Smooth muscle cell (in vitro differentiated cells): ENCODE measurements at regions not wholly inside any gene's neighbourhood (a gene's known extent, or its start where the extent isn't known, plus 50 kb on each side); places are given as distances from the start of the nearest gene placed in this dataset.

Source experiments
- DNase-seq: peaks from one replicate; lab custom pipeline; 2025; ENCODE audit not compliant: unreplicated experiment; lab: John Stamatoyannopoulos, UW
- H2AFZ ChIP-seq: fragments of 200-600 bp; sonication (generic); 2 replicates; pipeline ENCODE4 v1.6.0; 2016; ENCODE audit warnings: antibody characterized with exemption, low read depth, mild to moderate bottlenecking
- H3F3A ChIP-seq: fragments of 200-600 bp; sonication (generic); 2 replicates; pipeline ENCODE4 v1.6.0; 2017; ENCODE audit warnings: antibody characterized with exemption, low read depth
- H3K27ac ChIP-seq: fragments of 200-600 bp; sonication (generic); 2 replicates; pipeline ENCODE4 v1.5.1; 2016; ENCODE audit warnings: low read depth, mild to moderate bottlenecking
- H3K27me3 ChIP-seq: fragments of 200-600 bp; sonication (generic); 2 replicates; pipeline ENCODE4 v1.6.1; 2016; ENCODE audit warnings: low read depth, mild to moderate bottlenecking
- H3K36me3 ChIP-seq: fragments of 200-600 bp; sonication (generic); 2 replicates; pipeline ENCODE4 v1.5.1; 2016; ENCODE audit warnings: low read depth
- H3K4me1 ChIP-seq: fragments of 200-600 bp; sonication (generic); 2 replicates; pipeline ENCODE4 v1.5.1; 2016; ENCODE audit warnings: low read depth
- H3K4me2 ChIP-seq: fragments of 200-600 bp; sonication (generic); 2 replicates; pipeline ENCODE4 v1.6.0; 2016; ENCODE audit warnings: mild to moderate bottlenecking
- H3K4me3 ChIP-seq: fragments of 200-600 bp; sonication (generic); 2 replicates; pipeline ENCODE4 v1.5.1; 2016; ENCODE audit warnings: mild to moderate bottlenecking
- H3K79me2 ChIP-seq: fragments of 200-600 bp; sonication (generic); 2 replicates; pipeline ENCODE4 v1.6.0; 2016; ENCODE audit warnings: low read depth, mild to moderate bottlenecking
- H3K9ac ChIP-seq: fragments of 200-600 bp; sonication (generic); 2 replicates; pipeline ENCODE4 v1.6.0; 2016; ENCODE audit warnings: low read depth
- H3K9me3 ChIP-seq: fragments of 200-600 bp; sonication (generic); replicated peaks from 2 replicates; pipeline ENCODE4 v1.5.1; 2016; ENCODE audit warnings: low read depth
- H4K20me1 ChIP-seq: fragments of 200-600 bp; sonication (generic); 2 replicates; pipeline ENCODE4 v1.6.0; 2016; ENCODE audit warnings: low read depth
- CTCF ChIP-seq: fragments of 200-600 bp; sonication (generic); IDR thresholded peaks from 2 replicates; pipeline ENCODE4 v1.5.1; 2017; ENCODE audit warnings: borderline replicate concordance, mild to moderate bottlenecking, antibody characterized with exemption; ENCODE audit not compliant: insufficient read depth, poor library complexity, severe bottlenecking
- WGBS: methylation state at CpG from one replicate; pipeline ENCODE4 v1.1.7; 2016; ENCODE audit warnings: low lambda C conversion rate; 5-methylcytosine and 5-hydroxymethylcytosine counted together

GRCh38 chr2:226153553-226153952, 646.1 kb downstream of the IRS1 start:
- Histone ChIP-seq H3K4me3 (no peak overlapping the region), H3K9ac (no peak overlapping the region), H3K4me2 (no peak overlapping the region), H4K20me1 (no peaks in the 10 kb centered on the region), H3K36me3 (no peaks in the 10 kb centered on the region), H3K9me3 (no peaks in the 10 kb centered on the region), H3K27me3 (no peaks in the 10 kb centered on the region), H2AFZ (no peak overlapping the region), H3K27ac (no peak overlapping the region), H3K79me2 (no peaks in the 10 kb centered on the region), H3K4me1 (peaks cover 9% of the 10 kb centered on the region), H3F3A (no peaks in the 10 kb centered on the region)
- TF ChIP-seq CTCF, result no peak
- 88% methylated on average over 3 of the region's 3 CpGs for WGBS
- DNase-seq, result no peak

- Histone ChIP-seq H3K27me3 (no peaks in the 10 kb centered on the region), H3K4me3 (no peak overlapping the region), H3K9ac (no peak overlapping the region), H3K9me3 (no peaks in the 10 kb centered on the region), H3K4me1 (peaks cover 6% of the 10 kb centered on the region), H4K20me1 (no peaks in the 10 kb centered on the region), H2AFZ (no peak overlapping the region), H3K79me2 (no peaks in the 10 kb centered on the region), H3F3A (no peaks in the 10 kb centered on the region), H3K36me3 (no peaks in the 10 kb centered on the region), H3K27ac (no peak overlapping the region), H3K4me2 (no peak overlapping the region)
- no peak for TF ChIP-seq CTCF
- WGBS, result 35% methylated on average over 1 of the region's 1 CpG
- DNase-seq, result no peak
These were observed 648.5 kb downstream of the IRS1 start for GRCh38 chr2:226151157-226151556.

GRCh38 chr2:226143091-226143490, 656.5 kb downstream of the IRS1 start:
- no peak overlapping the region for H3K4me3 ChIP-seq
- H3K4me1 ChIP-seq, result no peaks in the 10 kb centered on the region
- 95% methylated on average over 2 of the region's 2 CpGs for WGBS
- H3K36me3 ChIP-seq, result no peaks in the 10 kb centered on the region
- H3K9me3 ChIP-seq, result no peaks in the 10 kb centered on the region
- no peaks in the 10 kb centered on the region for H3K79me2 ChIP-seq
- no peak overlapping the region for H3K9ac ChIP-seq
- DNase-seq, result no peak
- H2AFZ ChIP-seq, result no peak overlapping the region
- H4K20me1 ChIP-seq, result no peaks in the 10 kb centered on the region
- H3K27me3 ChIP-seq, result no peaks in the 10 kb centered on the region
- no peak overlapping the region for H3K27ac ChIP-seq
- H3K4me2 ChIP-seq, result no peak overlapping the region
- no peak for TF ChIP-seq CTCF
- no peaks in the 10 kb centered on the region for H3F3A ChIP-seq

- H3F3A ChIP-seq, result no peaks in the 10 kb centered on the region
- no peak overlapping the region for H3K27ac ChIP-seq
- H3K9ac ChIP-seq, result no peak overlapping the region
- no peaks in the 10 kb centered on the region for H3K4me1 ChIP-seq
- no peak overlapping the region for H3K4me2 ChIP-seq
- H3K79me2 ChIP-seq, result no peaks in the 10 kb centered on the region
- no peaks in the 10 kb centered on the region for H3K27me3 ChIP-seq
- H3K4me3 ChIP-seq, result no peak overlapping the region
- TF ChIP-seq CTCF, result no peak
- H4K20me1 ChIP-seq, result no peaks in the 10 kb centered on the region
- 91% methylated on average over 1 of the region's 1 CpG for WGBS
- H2AFZ ChIP-seq, result no peak overlapping the region
- no peak for DNase-seq
- no peaks in the 10 kb centered on the region for H3K9me3 ChIP-seq
- no peaks in the 10 kb centered on the region for H3K36me3 ChIP-seq
These were observed 657.2 kb downstream of the IRS1 start for GRCh38 chr2:226142463-226142862.
